PC-9 (cell line): ENCODE measurements at regions not wholly inside any gene's neighbourhood (a gene's known extent, or its start where the extent isn't known, plus 50 kb on each side); places are given as distances from the start of the nearest gene placed in this dataset.
A peak's percentile ranks its signal among the peaks of the same experiment; 100 is the strongest.

ENCODE experiments used
- BruUV-seq: library from RNA; stranded (reverse); fragments of 400-500 nt; replicated peaks from 2 replicates; lab custom pipeline; 2021; lab: Mats Ljungman, UMichigan
- CTCF ChIA-PET: fragments of 300-600 bp; sonication (Branson Sonifier 250); formaldehyde crosslinking; loops from one replicate; lab custom pipeline; 2022; ENCODE audit warnings: antibody characterized with exemption; lab: Charles Lee
- POLR2A ChIA-PET: fragments of 300-600 bp; sonication (Branson Sonifier 250); formaldehyde crosslinking; loops from one replicate; lab custom pipeline; 2022; ENCODE audit warnings: antibody characterized with exemption; ENCODE audit not compliant: unreplicated experiment; lab: Charles Lee
- DNase-seq, 2 experiments: peaks; one replicate each; pipeline versions ENCODE4 v3.0.0 to v3.0.0-alpha.2; 2015 to 2022; ENCODE audit warnings: mixed read lengths in 1 of 2
- H2AFZ ChIP-seq: fragments of 200-600 bp; sonication (generic); 2 replicates; pipeline ENCODE4 v1.8.1; 2017; ENCODE audit warnings: antibody characterized with exemption
- H3F3A ChIP-seq: fragments of 200-600 bp; sonication (generic); 2 replicates; pipeline ENCODE4 v1.8.1; 2017; ENCODE audit warnings: antibody characterized with exemption, mild to moderate bottlenecking, low read depth; ENCODE audit not compliant: insufficient read depth
- H3K27ac ChIP-seq: fragments of 200-600 bp; sonication (generic); 2 replicates; pipeline ENCODE4 v1.6.1; 2016; ENCODE audit warnings: mixed run types
- H3K27me3 ChIP-seq: fragments of 200-600 bp; sonication (generic); 2 replicates; pipeline ENCODE4 v1.6.1; 2016; ENCODE audit warnings: low read depth, mixed run types; ENCODE audit not compliant: insufficient read depth
- H3K36me3 ChIP-seq: fragments of 200-600 bp; sonication (generic); 2 replicates; pipeline ENCODE4 v1.6.1; 2016; ENCODE audit warnings: low read depth, mixed run types
- H3K4me1 ChIP-seq: fragments of 200-600 bp; sonication (generic); replicated peaks from 2 replicates; pipeline ENCODE4 v1.6.1; 2016; ENCODE audit warnings: mixed run types; ENCODE audit not compliant: insufficient read depth
- H3K4me2 ChIP-seq: fragments of 200-600 bp; sonication (generic); 2 replicates; pipeline ENCODE4 v1.6.1; 2017; ENCODE audit warnings: mixed run types
- H3K4me3 ChIP-seq: fragments of 200-600 bp; sonication (generic); 2 replicates; pipeline ENCODE4 v1.6.1; 2016; ENCODE audit warnings: mixed run types
- H3K79me2 ChIP-seq: fragments of 200-600 bp; sonication (generic); 2 replicates; pipeline ENCODE4 v1.6.1; 2017; ENCODE audit warnings: low read depth, mixed run types
- H3K9me2 ChIP-seq: fragments of 200-600 bp; sonication (generic); 2 replicates; pipeline ENCODE4 v1.8.1; 2017; ENCODE audit warnings: mild to moderate bottlenecking; ENCODE audit not compliant: insufficient read depth
- H3K9me3 ChIP-seq: fragments of 200-600 bp; sonication (generic); 2 replicates; pipeline ENCODE4 v1.8.1; 2016; ENCODE audit warnings: low read depth; ENCODE audit not compliant: insufficient read depth
- H4K20me1 ChIP-seq: fragments of 200-600 bp; sonication (generic); 2 replicates; pipeline ENCODE4 v1.8.1; 2017; ENCODE audit not compliant: insufficient read depth
- EZH2 ChIP-seq: fragments of 200-600 bp; sonication (generic); IDR thresholded peaks from 2 replicates; pipeline ENCODE4 v1.8.0; 2017; ENCODE audit warnings: antibody characterized with exemption, low read depth
- intact Hi-C: fragments of 100-400 bp; cut with micrococcal nuclease; formaldehyde crosslinking; loops from one replicate; pipeline ENCODE4 v1.10.0; 2022; ENCODE audit not compliant: unreplicated experiment
- TF ChIP-seq, protein P1 (sequence below): fragments of 200-600 bp; sonication (generic); conservative IDR thresholded peaks from 2 replicates; pipeline ENCODE4 v1.6.1; 2017; ENCODE audit warnings: mixed run types, antibody characterized with exemption, mild to moderate bottlenecking, moderate library complexity

DNA sequence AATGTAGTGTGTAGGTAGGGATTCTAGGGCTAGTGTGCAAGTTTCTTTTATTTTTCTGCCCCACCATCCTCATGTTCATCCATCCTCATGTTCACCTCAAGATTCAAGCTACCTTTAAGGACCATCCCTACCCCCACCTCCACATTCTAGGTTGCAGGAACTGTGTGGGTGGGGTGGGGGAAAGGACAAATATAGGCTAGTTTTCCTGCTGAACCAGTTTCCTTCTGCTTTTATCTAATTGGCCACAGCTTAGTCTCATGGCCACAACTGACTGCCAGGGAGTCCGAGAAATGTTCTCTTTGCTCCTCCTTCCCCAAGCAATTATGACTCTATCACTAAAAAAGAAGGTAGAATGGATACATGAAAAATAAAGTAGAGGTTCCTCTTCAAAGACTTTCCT lies 179.0 kb upstream of the LARGE1 start:
- ChIA-PET POLR2A (no interaction called here), CTCF (no interaction called here)
- H3F3A ChIP-seq = no peaks in the 10 kb centered on the region
- DNase-seq = no peak
- no peak overlapping the region for H3K27ac ChIP-seq
- no TSS peak for BruUV-seq
- H2AFZ ChIP-seq = no peak overlapping the region
- H3K9me2 ChIP-seq = no peaks in the 10 kb centered on the region
- no peaks in the 10 kb centered on the region for H3K36me3 ChIP-seq
- no peaks in the 10 kb centered on the region for H3K4me1 ChIP-seq
- H4K20me1 ChIP-seq = no peaks in the 10 kb centered on the region
- intact Hi-C loops = no loop called here
- H3K27me3 ChIP-seq = peaks cover 20% of the 10 kb centered on the region
- H3K4me2 ChIP-seq = no peak overlapping the region
- TF ChIP-seq, protein P1, sequence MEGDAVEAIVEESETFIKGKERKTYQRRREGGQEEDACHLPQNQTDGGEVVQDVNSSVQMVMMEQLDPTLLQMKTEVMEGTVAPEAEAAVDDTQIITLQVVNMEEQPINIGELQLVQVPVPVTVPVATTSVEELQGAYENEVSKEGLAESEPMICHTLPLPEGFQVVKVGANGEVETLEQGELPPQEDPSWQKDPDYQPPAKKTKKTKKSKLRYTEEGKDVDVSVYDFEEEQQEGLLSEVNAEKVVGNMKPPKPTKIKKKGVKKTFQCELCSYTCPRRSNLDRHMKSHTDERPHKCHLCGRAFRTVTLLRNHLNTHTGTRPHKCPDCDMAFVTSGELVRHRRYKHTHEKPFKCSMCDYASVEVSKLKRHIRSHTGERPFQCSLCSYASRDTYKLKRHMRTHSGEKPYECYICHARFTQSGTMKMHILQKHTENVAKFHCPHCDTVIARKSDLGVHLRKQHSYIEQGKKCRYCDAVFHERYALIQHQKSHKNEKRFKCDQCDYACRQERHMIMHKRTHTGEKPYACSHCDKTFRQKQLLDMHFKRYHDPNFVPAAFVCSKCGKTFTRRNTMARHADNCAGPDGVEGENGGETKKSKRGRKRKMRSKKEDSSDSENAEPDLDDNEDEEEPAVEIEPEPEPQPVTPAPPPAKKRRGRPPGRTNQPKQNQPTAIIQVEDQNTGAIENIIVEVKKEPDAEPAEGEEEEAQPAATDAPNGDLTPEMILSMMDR = no peak
- TF ChIP-seq EZH2 = no peak
- no peak overlapping the region for H3K4me3 ChIP-seq
- H3K9me3 ChIP-seq = no peaks in the 10 kb centered on the region
- no peaks in the 10 kb centered on the region for H3K79me2 ChIP-seq

DNA sequence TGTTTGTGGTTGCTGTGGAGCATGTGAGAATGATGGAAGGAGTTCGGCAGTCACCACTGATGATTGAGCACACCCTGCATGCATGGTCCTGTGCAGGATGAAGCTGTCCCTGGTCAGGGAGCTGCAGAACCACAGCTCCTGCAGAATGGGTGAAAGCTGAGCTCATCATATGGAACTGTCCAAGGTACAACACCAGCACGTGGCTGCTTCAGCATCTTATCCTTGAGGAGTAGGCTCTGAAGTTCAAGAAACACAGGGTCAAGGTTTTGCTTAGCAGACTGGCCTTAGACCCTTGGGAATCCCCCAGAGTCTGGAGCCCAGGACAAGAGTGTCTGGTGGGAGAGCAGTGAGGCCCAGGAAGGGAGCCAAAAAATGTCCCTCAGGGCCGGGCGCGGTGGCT lies 182.4 kb upstream of the LARGE1 start:
- Histone ChIP-seq H3K4me1 (no peaks in the 10 kb centered on the region), H3K36me3 (no peaks in the 10 kb centered on the region), H3K9me2 (no peaks in the 10 kb centered on the region), H3K27me3 (peaks cover 27% of the 10 kb centered on the region), H3K4me2 (no peak overlapping the region), H3K27ac (no peak overlapping the region), H3F3A (no peaks in the 10 kb centered on the region), H3K9me3 (no peaks in the 10 kb centered on the region), H3K4me3 (no peak overlapping the region), H4K20me1 (no peaks in the 10 kb centered on the region), H3K79me2 (no peaks in the 10 kb centered on the region), H2AFZ (no peak overlapping the region)
- ChIA-PET POLR2A (no interaction called here), CTCF (no interaction called here)
- intact Hi-C loops = no loop called here
- no peak for DNase-seq
- TF ChIP-seq EZH2 = no peak
- TF ChIP-seq, protein P1 = no peak
- BruUV-seq = no TSS peak

DNA sequence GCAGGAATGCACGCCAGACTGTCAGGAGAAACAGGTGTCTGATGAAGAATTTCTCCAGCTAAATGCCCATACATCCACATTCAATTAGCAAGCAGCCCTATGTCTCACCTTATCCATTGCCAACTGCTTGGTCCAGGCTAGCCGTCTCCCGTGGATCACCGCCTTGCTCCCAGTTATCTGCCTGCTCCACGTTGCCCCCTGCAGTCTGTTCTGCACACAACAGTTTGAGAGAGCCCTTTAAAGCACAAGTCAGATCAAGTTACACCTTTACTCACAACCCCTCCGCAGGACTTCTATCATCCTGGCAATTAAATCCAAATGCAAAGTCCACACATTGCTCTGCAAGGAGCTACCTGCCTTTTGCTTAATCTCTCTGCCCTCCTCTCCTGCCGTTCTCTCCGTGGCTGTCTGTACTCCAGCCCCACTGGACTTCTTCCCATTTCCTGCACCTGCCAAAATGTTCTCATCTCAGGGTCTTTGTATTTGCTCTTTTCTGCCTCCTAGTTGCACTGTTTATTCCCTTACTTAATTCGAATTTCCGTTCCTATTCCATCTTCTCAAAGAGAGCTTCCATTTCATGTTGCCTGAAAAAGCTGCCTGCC lies 185.3 kb upstream of the LARGE1 start:
- CTCF ChIA-PET = no interaction called here
- Histone ChIP-seq H3K9me3 (no peaks in the 10 kb centered on the region), H3K4me2 (no peak overlapping the region), H3F3A (no peaks in the 10 kb centered on the region), H3K36me3 (no peaks in the 10 kb centered on the region), H4K20me1 (no peaks in the 10 kb centered on the region), H3K4me3 (no peak overlapping the region), H3K27me3 (peaks cover 35% of the 10 kb centered on the region), H3K79me2 (no peaks in the 10 kb centered on the region), H3K27ac (no peak overlapping the region), H3K4me1 (no peaks in the 10 kb centered on the region), H3K9me2 (no peaks in the 10 kb centered on the region), H2AFZ (no peak overlapping the region)
- intact Hi-C loops = loop anchor here (5.0 kb wide), 1 partner anchor 183 kb away; the partner anchor contains the start of gene LARGE1
- DNase-seq = peak in 1 of 2 experiments; percentile 12
- TF ChIP-seq, protein P1 = peak; percentile 59
- TF ChIP-seq EZH2 = no peak
- BruUV-seq = no TSS peak
- POLR2A ChIA-PET = no interaction called here
